Adrenal gland (tissue), 9 donors: ENCODE measurements at regions not wholly inside any gene's neighbourhood (a gene's known extent, or its start where the extent isn't known, plus 50 kb on each side); places are given as distances from the start of the nearest gene placed in this dataset.

Experiments used
- DNase-seq, 7 donors: peaks; one replicate each; pipeline ENCODE4 v3.0.0-alpha.2; 2019 to 2020
- H3K27ac ChIP-seq, 5 donors: fragments of 200-600 bp; sonication (generic) in 4 of 5; 1 replicate in 3 of 5; 2 replicates in 2 of 5; pipeline versions ENCODE4 v1.5.1 to v1.8.0; 2016 to 2020; ENCODE audit warnings: mild to moderate bottlenecking in 1 of 5
- H3K27me3 ChIP-seq: fragments of 200-600 bp; 2 replicates; pipeline ENCODE4 v1.8.0; 2021
- H3K36me3 ChIP-seq, 2 donors: fragments of 200-600 bp; replicated peaks in 1 of 2; 1 replicate in 1 of 2; 2 replicates in 1 of 2; pipeline versions ENCODE4 v1.5.1 to v1.8.0; 2018 to 2022
- H3K4me1 ChIP-seq, 2 donors: fragments of 200-600 bp; replicated peaks in 1 of 2; 1 replicate in 1 of 2; 2 replicates in 1 of 2; pipeline versions ENCODE4 v1.5.1 to v1.8.0; 2018 to 2021
- H3K4me3 ChIP-seq, 4 donors: fragments of 200-600 bp; sonication (generic) in 3 of 4; one replicate each; pipeline ENCODE4 v1.5.1; 2016 to 2018
- H3K9me3 ChIP-seq, 3 donors: fragments of 200-600 bp; sonication (generic) in 1 of 3; replicated peaks in 1 of 3; 1 replicate in 2 of 3; 2 replicates in 1 of 3; pipeline versions ENCODE4 v1.5.1 to v1.8.0; 2016 to 2021
- CTCF ChIP-seq, 6 experiments: fragments of 450-650 bp in 4 of 6; fragments of 200-600 bp in 2 of 6; sonication (generic) in 1 of 6; IDR thresholded peaks; 1 replicate in 5 of 6; 2 replicates in 1 of 6; pipeline versions ENCODE4 v1.5.1 to v1.8.0; 2016 to 2021; ENCODE audit warnings: antibody characterized with exemption in 6 of 6, mild to moderate bottlenecking in 2 of 6, moderate library complexity in 1 of 6
- POLR2A ChIP-seq, 2 donors: fragments of 450-650 bp; IDR thresholded peaks; one replicate each; pipeline ENCODE4 v1.6.1; 2017; ENCODE audit warnings: antibody characterized with exemption in 2 of 2, mild to moderate bottlenecking in 2 of 2, moderate library complexity in 1 of 2
- WGBS, 4 donors: extraction: QIAGEN DNeasy Blood & Tissue Kit in 2 of 4; methylation state at CpG; one replicate each; pipeline versions ENCODE4 v1.1.5 to v1.1.7; 2013 to 2017; 5-methylcytosine and 5-hydroxymethylcytosine counted together
- intact Hi-C, 2 donors: fragments of 100-400 bp; cut with DNase I; formaldehyde crosslinking; loops; one replicate each; pipeline versions ENCODE4 v1.14.1 to v1.15.0; 2022 to 2023
- small RNA-seq, 2 donors: library from RNA; depleted of rRNA; stranded (forward); fragments of <200 nt; gene quantifications; one replicate each; pipeline ENCODE3, GENCODE V24; 2016
- donor health status: healthy with polysubstance abuse.
- donor health status: Bipolar disorder and iron deficiency.
- donor health status: DM: yes; HTN: yes; CAD: no.
- donor health status: DM: no; HTN: no; CAD: no.
- donor health status: DM: no; HTN: no; CAD: no.

GRCh38 chr12:56839915-56840325 lies 76.8 kb downstream of the HSD17B6 start:
- H3K27ac ChIP-seq: peak overlapping the region in 1 of 5 donors; percentile 36
- intact Hi-C loops: no loop called here

GRCh38 chr12:56839489-56839848 lies 76.3 kb downstream of the HSD17B6 start:
- TF ChIP-seq POLR2A (IDR thresholded peaks at IDR 0.05): no peak
- TF ChIP-seq CTCF (IDR thresholded peaks at IDR 0.05): no peak
- peaks cover 24 to 43% of the 10 kb centered on the region in 2 donors for H3K4me1 ChIP-seq
- intact Hi-C loops: no loop called here
- H3K9me3 ChIP-seq: no peaks in the 10 kb centered on the region
- no peaks in the 10 kb centered on the region for H3K36me3 ChIP-seq
- no peak for DNase-seq
- no peak overlapping the region for H3K4me3 ChIP-seq
- no peaks in the 10 kb centered on the region for H3K27me3 ChIP-seq
- peak overlapping the region in 1 of 5 donors; percentile 68 for H3K27ac ChIP-seq

More at GRCh38 chr12:56839915-56840325, 76.8 kb downstream of the HSD17B6 start:
- 57 to 61% (median 58%) methylated on average over 1 of the region's 1 CpG for WGBS, 4 donors
- Histone ChIP-seq H3K4me1 (peaks cover 21 to 40% of the 10 kb centered on the region in 2 donors), H3K9me3 (no peaks in the 10 kb centered on the region), H3K36me3 (no peaks in the 10 kb centered on the region), H3K27me3 (no peaks in the 10 kb centered on the region), H3K4me3 (no peak overlapping the region)
- no peak for TF ChIP-seq POLR2A (IDR thresholded peaks at IDR 0.05)
- peak; percentile 4 to 64 (median 50) for TF ChIP-seq CTCF (IDR thresholded peaks at IDR 0.05)
- peak; percentile 39 to 74 (median 63) for DNase-seq

GRCh38 chr12:56838621-56839488 lies 75.7 kb downstream of the HSD17B6 start:
- Histone ChIP-seq H3K4me3 (no peak overlapping the region), H3K4me1 (peaks cover 24 to 46% of the 10 kb centered on the region in 2 donors), H3K27ac (peak overlapping the region in 3 of 5 donors; percentile 7 to 68 (median 19)), H3K9me3 (no peaks in the 10 kb centered on the region), H3K36me3 (no peaks in the 10 kb centered on the region), H3K27me3 (no peaks in the 10 kb centered on the region)
- TF ChIP-seq CTCF (IDR thresholded peaks at IDR 0.05) (no peak), POLR2A (IDR thresholded peaks at IDR 0.05) (no peak)
- WGBS, 4 donors: 18 to 26% (median 24%) methylated on average over 7 of the region's 7 CpGs
- intact Hi-C loops: no loop called here
- peak in 1 of 7 donors; percentile 19 for DNase-seq

Small RNA genes in the stretch of these regions (small RNA-seq; reads per million reads assigned to genes)
- gene AC121758.2 (0 reads per million in 2 donors), gene RF00554 (0 reads per million in 2 donors)
